Left cardiac atrium (tissue), 4 donors: ENCODE measurements at regions not wholly inside any gene's neighbourhood (a gene's known extent, or its start where the extent isn't known, plus 50 kb on each side); places are given as distances from the start of the nearest gene placed in this dataset.
"Not testable (repeated sequence)": the region's sequence is repeated elsewhere in the genome, so short reads cannot be mapped to it uniquely, and the experiment has no call there.

ENCODE experiments used
- ATAC-seq, 2 donors: fragments of 200-7000 bp; cut with Tn5 transposase; one replicate each; pipeline ENCODE4 v1.9.1; 2020; ENCODE audit warnings: mild to moderate bottlenecking in 2 of 2, moderate library complexity in 2 of 2
- DNase-seq: peaks from one replicate; pipeline ENCODE4 v3.0.0-alpha.2; 2020
- intact Hi-C, 2 donors: fragments of 100-400 bp; cut with DNase I; formaldehyde crosslinking; loops; one replicate each; pipeline versions ENCODE4 v1.14.1 to v1.15.1; 2022 to 2023
- donor health status: DM: no; HTN: yes; CAD: no.
- donor health status: DM: no; HTN: yes; CAD: no; lungs with severe emphysema.
- donor health status: DM: yes; HTN: yes; CAD: no.
- donor health status: Dilated cardiomyopathy.

DNA sequence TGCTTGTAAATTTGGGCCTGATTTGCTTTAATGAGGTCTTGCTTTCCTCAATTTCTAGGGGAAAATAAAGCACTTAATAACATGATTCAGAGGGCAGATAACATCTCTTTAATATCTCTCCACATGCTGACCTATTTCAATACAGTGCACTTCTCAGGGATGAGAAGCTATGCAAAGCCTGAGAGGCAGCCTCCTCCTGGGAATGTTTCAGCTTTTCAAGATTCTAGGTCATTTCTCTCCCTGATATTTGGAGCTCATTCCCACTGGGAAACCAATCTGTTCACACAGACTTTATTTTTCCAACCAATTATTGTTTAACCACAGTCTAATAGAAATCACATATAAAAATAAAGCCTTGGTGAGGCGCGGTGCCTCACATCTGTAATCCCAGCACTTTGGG, 67.0 kb upstream of the LSAMP start:
- intact Hi-C loops: no loop called here
- ATAC-seq (no peak), DNase-seq (no peak)

DNA sequence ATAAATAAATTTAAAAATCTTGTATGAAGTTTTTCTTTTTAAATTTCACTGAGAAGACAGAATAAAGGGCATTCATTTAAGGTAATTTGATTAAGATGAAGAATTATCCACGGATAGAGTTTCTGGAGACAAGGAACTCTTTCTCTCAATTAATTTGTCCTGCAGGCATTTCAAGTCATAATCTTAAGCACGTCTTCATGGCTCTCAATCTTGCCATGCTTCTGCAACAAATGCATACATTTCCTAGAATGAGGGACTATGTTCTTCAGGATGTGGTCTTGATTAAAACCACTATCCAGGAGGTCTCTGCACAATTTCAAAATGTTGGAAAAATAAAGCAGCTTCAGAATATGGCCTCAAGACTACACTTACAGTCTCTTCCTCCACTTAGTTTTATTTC, 67.6 kb upstream of the LSAMP start:
- ATAC-seq (no peak), DNase-seq (no peak)
- intact Hi-C loops: no loop called here

DNA sequence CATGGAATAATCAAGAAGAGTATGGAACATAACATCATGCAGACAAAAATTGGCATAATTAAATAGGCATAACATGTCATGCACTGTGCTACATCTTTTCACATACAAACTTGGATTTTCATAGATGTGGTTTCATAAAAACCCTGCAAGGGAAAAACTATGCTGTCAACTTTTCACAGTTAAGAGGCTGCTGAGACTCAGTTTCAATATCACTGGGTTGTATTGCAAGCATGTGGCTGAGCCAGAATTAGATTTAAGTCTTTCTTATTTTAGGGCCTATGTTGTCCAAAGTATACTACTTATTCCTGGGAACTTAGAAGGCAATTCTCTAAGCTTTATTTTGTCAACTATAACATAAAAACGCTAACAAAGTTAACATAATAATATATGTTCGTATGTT, 70.7 kb upstream of the LSAMP start:
- ATAC-seq: no peak
- intact Hi-C loops: no loop called here

DNA sequence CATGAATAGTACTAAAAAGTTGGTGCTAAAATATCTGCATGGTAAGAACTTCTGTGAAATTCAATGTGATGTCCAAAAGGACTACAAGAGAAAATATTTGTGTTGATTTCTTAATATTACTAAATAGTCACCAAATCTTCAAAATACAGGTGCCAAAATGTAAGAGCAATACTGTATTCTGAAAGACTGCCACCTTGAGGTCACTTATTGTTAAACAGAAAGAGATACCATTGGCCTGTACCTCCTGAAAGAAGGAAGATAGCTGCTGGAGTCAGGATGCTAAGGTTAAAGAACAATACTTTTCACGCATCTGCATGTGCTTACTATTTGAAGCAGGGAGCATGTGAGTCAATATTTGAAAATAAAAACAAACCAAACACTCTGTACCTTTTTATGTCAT, 72.0 kb upstream of the LSAMP start:
- ATAC-seq (no peak), DNase-seq (no peak)
- intact Hi-C loops: no loop called here

More for the DNA sequence above, 70.7 kb upstream of the LSAMP start:
- no peak for DNase-seq

DNA sequence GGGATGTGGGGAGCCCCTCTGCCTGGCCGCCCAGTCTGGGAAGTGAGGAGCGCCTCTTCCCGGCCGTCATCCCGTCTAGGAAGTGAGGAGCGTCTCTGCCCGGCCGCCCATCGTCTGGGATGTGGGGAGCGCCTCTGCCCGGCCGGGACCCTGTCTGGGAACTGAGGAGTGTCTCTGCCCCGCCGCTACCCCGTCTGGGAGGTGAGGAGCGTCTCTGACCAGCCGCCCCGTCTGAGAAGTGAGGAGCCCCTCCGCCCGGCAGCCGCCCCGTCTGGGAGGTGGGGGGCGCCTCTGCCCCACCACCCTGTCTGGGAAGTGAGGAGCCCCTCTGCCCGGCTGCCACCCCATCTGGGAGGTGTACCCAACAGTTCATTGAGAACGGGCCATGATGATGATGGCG, 73.8 kb upstream of the LSAMP start:
- ATAC-seq, intact Hi-C loops, DNase-seq: not testable (repeated sequence)

DNA sequence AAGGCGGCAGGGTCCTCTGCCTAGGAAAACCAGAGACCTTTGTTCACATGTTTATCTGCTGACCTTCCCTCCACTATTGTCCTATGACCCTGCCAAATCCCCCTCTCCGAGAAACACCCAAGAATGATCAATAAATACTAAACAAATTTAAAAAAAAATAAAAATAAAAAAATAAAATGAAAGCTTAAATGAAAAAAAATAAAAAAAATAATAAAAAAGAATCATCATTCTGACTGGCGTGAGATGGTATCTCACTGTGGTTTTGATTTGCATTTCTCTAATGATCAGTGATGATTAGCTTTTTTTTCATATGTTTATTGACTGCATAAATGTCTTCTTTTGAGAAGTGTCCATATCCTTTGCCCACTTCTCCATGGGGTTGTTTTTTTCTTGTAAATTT, 74.5 kb upstream of the LSAMP start:
- DNase-seq, ATAC-seq, intact Hi-C loops: not testable (repeated sequence)

DNA sequence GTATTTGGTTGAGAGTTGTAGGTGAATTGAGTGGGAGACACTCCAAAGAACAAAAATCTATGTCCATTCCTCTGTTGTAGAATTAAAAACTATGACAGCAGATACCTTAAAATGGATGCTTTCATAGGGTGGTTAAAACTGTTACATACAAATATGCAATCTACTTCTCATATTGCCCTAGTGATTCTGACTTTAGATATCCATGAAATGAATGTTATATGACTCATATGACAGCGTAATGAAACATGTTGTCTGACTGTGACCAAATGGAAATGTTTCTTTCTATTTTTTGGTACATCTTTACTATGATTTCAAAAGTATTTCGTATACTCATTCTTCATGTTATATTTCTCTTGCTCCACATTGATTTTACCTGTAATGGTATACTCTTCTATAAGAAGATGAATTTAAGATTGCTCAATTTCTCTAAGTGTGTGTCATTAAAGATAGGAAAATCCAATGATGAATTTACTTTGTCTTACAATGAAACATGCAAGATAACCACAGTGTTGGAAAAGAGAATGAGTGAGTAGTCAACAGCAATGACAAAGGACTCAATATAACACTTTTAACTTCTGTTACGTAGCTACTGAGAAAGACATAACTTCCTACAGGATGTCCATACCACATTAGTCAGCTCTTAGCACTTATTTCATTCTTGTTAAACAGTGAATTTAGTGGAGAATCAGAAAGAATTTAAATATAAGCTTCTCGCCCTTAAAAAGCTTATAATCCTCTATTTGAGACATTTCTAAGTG, 79.3 kb upstream of the LSAMP start:
- no peak for DNase-seq
- ATAC-seq: no peak
- intact Hi-C loops: no loop called here

DNA sequence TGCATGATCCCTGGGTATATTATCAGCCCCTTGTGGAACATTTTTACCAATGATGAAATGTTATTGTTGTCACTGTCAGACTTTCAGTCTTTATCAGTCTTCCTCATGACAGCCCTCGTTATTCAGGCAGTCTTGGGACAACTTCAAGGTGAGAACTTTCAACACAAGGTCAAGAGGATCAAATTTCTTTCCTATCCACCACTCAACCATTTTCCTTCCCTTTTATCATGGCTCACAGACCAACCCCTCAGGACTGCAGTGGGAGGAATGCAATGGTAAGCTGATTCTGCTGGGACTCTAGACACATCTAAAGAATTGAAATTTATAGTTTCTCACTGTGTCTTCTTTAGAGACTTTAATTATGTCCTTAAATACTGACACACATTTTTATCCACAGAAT, 107.0 kb upstream of the LSAMP start:
- DNase-seq (no peak), ATAC-seq (no peak)
- intact Hi-C loops: no loop called here

DNA sequence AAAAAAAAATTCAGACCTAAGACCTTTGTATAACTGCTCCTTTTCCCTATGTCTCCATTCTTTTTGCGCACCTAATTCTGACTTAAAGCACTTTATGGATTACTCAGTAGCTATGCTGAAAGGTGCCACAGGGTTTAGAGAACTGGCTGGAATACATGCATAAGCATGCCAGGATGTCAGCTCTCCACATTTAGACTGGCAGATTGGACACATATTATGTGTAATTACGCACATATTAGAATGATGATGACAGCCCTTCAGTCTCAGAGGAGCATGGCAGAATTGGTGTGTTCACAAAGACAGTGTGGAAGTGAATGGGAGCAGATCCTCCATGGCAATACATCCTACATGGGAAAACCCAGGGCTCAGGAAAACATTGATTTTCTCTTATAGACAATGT, 108.1 kb upstream of the LSAMP start:
- ATAC-seq (no peak), DNase-seq (no peak)
- intact Hi-C loops: no loop called here

DNA sequence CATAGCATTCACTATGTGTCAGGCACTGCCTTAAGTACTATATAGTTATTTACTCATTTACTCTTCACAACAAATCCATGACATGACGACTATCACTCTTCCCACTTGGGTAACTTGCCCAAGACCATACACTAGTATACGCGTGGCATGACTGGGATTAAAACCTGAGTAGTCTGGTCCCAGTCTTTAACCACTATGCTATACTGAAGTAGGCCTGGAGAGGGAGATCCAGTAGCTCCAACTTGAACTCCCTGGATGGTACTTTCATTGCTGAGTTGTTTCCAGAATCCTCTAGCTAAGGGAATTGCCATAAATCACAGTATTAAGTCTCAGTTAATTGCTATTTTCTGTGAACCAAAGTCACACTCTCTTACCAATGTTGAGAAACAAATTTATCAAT, 116.2 kb upstream of the LSAMP start:
- intact Hi-C loops: no loop called here
- DNase-seq (no peak), ATAC-seq (no peak)

DNA sequence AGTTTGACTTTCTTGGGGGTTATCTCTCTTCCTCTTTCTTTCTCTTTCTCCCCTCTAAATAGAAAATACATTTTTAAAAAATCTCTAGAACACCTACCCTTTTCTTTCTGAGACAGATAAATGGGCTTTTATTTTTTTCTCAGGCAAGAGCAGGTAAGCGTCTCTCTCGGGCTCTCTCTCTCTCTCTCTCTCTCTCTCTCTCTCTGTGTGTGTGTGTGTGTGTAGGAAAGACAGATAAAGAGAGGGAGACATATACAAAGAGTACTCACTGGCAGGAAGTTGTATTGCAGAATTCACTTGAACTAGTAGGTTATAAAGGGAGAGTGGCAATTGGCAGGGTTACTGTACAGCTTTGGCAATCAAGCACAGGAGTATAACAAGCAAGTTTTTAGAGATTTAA, 118.1 kb upstream of the LSAMP start:
- intact Hi-C loops: no loop called here
- no peak for DNase-seq
- ATAC-seq: no peak

DNA sequence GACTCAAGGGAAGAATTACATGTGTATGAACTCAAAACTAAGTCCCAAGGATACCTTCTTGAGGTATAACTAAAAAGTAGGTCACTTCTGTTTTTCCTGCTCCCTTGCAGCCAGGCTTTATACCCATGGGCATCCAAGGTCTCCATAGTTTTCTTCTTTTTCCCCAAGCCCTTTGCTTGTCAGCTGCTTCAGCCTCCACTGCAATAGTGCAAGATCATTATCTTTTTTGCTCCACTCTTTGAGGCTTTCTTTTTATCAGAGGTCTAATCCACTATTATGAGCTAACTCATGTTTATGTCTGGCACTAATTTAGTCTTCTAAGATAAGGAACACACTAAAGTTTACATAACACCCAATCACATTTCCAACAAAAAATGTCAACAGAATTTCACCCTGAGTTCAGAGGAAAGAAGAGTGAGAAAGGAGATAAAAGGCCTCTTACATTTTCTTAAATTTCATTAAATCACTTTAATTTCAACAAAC, 121.2 kb upstream of the LSAMP start:
- ATAC-seq (no peak), DNase-seq (no peak)
- intact Hi-C loops: no loop called here

DNA sequence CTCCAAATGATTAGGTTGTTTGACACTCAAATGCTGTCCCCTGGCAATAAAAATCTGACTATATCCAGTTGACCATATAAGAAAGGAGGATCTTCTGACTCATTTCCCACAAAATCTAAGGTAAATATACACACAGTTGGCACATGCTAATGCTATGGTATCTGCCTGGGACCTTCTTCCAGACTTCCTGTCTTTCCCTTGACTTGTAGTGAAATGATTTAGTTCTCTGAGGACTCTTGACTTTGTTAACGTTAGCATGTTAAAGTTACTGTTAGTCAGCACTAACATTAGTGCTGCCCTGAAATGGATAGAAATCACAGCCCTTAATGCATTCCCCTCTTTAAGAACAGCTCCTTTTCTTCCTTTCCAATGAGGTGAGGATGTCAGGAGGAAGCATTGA, 124.3 kb upstream of the LSAMP start:
- DNase-seq (no peak), ATAC-seq (no peak)
- intact Hi-C loops: no loop called here

DNA sequence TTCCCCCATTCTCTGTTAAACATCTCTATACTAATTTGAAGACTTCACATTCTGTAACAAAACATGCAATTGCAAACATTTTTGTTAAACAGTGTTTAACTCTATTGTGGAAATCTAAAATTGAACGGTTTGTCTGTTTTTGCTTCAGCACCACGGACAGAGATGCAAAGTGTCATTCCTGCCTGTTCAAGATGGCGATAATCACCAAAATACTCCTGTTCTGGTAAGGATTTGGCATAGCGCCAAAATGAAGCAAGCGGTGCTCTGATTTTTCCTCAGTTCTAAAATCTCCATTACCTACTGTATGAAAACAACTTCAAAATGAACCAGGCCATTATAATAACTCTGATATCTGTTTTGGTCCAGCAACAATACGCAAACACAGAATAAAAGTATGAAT, 129.7 kb upstream of the TUSC7 start:
- no peak for DNase-seq

DNA sequence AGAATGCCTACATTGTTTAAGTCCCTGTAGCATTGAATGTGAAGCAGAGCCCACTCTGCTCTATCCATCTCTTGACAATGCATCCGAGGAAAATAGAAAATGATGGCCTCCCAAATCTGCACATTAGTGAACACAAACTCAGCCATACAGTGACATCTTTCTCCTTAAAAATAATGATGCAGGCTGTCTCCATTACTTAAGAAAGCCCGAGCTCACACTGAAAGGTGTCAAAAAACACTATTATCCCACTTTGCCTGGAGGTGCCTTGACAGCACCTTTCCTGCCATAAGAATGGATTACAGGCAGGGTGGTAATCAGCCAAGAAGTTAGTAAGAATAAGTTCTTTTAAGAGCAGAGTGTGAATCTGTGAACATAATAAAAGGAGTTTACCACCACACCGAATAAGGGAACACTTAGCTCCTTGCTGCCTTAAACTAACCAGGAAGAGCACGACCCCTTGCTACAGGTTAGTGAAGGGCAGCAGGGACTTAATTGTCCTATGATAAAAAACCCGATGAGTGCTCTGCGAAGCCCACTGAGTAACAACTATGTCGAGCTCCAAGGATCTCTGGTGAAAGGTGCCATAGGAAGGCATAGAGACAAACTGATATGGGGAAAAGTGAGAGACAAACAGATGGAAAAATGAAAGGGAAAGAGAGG, 123.2 kb upstream of the TUSC7 start:
- ATAC-seq: no peak
- intact Hi-C loops: no loop called here

More for the DNA sequence above, 129.7 kb upstream of the TUSC7 start:
- ATAC-seq: no peak
- intact Hi-C loops: no loop called here

DNA sequence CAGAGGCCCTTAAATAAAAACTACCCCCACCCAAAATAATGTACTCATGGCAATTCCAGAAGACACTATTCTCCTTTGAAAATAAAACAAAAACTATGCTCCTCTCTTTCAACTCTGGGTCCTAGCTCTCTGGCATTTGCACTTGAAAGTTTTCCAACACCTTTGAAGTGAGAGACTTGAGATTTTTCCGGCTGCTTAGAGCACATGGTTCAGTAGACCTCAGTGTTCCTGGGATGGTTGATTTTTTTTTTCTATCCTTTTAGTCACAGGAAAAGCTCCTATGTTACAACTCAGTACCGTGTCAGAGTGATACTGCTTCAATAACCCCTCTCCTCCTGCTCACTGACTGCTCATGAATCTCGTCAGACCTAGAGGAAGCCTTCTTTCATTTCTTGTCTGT, 118.3 kb upstream of the TUSC7 start:
- DNase-seq: no peak
- intact Hi-C loops: no loop called here
- ATAC-seq: no peak

More for the DNA sequence above, 123.2 kb upstream of the TUSC7 start:
- DNase-seq: no peak

DNA sequence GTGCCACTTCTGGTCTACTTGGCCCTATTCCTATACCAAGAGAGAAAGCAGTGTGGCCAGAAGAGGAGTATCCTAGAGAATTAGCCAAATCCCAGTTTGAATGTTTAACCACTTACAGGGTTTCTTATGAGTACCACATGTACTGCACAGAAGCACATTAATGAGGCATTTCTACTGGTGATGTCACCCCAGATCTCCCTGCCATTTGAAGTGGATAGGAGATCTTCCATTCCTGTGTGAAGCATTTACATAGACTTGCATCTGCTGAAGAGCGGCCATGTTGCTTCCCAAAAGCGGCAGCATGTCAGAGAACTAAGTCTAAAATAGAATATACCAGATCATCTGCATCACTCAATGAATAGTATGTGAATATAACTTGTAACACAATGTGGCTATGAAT, 108.4 kb upstream of the TUSC7 start:
- DNase-seq: no peak
- intact Hi-C loops: no loop called here
- ATAC-seq: no peak

DNA sequence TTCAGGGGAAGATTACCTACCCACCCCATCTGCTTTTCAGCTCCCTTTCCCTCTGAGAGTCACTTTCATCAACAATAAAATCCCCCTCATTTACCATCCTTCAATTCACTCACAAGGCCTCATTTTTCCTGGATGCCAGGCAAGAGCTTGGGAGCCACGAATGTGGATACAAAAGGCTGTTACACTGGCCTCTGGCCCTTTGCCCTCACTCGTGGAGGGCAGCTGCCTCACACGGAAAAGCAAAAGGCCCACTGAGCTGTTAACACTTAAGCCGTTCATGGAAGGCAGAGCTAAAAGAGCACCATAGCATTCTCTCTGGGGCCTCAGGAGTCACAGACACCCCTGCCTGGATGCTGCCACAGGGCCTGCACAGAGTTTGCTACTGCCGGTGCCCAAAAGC, 102.4 kb upstream of the TUSC7 start:
- intact Hi-C loops: no loop called here
- no peak for DNase-seq
- no peak for ATAC-seq

DNA sequence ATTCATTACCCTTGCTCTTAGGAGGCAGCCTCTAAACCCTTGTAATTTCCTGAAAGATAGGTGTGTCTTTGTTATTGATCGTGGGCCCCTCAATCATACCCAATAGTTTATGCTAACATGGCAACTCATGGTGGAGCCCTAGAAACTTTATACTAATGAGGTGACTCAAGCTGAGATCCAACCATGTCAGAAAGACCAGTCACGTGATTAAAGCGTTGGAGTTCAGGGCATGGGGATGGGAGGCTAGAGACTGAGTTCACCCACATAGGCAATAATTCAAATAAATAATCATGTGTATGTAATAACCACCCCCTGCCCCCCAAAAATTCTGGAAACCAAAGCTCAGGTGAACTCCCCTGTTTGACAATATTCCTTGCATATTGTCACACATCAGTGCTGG, 99.5 kb upstream of the TUSC7 start:
- intact Hi-C loops: no loop called here
- ATAC-seq (no peak), DNase-seq (no peak)

DNA sequence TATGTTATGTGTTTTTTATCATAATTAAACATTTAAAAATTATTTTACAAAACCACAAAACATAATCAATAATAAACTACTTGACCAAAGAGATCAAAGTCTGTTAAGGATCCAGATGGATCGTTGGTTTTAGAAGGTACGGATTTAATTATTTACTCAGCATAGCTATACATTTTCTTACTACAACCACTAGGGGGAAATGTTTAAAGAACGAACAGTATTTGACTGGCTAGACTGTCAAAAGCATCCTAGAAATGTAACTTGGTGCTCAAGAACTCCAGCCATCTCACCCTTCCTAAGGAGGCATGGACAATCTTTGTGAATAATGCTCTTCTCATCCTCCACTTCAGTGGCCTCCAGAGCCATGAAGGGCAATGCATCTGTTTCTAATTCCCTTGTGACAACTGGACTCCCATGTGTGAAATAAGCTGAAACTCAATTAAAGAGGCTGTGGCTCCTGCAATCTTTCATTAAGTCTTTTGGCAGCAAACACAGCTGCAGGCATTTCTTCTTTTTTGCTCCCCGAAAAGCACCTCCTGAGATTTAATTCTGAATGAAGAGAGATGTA, 94.7 kb upstream of the TUSC7 start:
- ATAC-seq (no peak), DNase-seq (no peak)
- intact Hi-C loops: no loop called here

DNA sequence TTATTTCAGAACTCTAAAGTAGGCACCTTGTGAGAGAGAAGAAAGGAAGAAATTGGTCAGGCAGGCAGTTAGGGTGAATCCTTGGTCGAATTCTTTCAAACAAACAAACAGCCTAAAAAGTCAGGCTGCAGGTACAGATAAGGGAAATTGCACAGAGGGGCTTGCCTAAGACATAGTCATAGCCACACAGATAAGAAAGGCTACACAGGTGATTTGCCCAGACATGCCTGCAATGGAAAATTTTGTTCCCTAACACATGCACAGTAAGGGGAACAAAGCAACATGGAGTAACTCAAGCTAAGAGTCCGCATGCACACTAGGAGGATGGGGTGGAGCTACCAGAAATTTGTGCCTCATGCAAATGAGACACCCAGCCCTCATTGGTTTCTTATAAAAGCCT, 91.4 kb upstream of the TUSC7 start:
- intact Hi-C loops: no loop called here
- no peak for ATAC-seq
- no peak for DNase-seq
